GM21367 (cell line): ENCODE measurements at regions not wholly inside any gene's neighbourhood (a gene's known extent, or its start where the extent isn't known, plus 50 kb on each side); places are given as distances from the start of the nearest gene placed in this dataset.

Experiments used
- ATAC-seq: cut with Tn5 transposase; IDR thresholded peaks from one replicate; pipeline ENCODE4 v1.9.1; 2021; ENCODE audit not compliant: unreplicated experiment

GRCh38 chr14:42078345-42078744 lies 471.7 kb downstream of the LRFN5 start:
- no peak for ATAC-seq

- ATAC-seq, result no peak
These were observed 463.4 kb downstream of the LRFN5 start for GRCh38 chr14:42070031-42070430.

GRCh38 chr14:42057111-42057510 lies 450.4 kb downstream of the LRFN5 start:
- no peak for ATAC-seq

- no peak for ATAC-seq
These were observed 440.9 kb downstream of the LRFN5 start for GRCh38 chr14:42047421-42048055.

GRCh38 chr14:42045383-42045782 lies 438.7 kb downstream of the LRFN5 start:
- no peak for ATAC-seq

GRCh38 chr14:42028607-42029006 lies 421.9 kb downstream of the LRFN5 start:
- ATAC-seq, result no peak

- no peak for ATAC-seq
These were observed 420.6 kb downstream of the LRFN5 start for GRCh38 chr14:42027271-42027670.

- ATAC-seq, result no peak
These were observed 416.8 kb downstream of the LRFN5 start for GRCh38 chr14:42023452-42023851.

GRCh38 chr14:42014301-42014700 lies 407.6 kb downstream of the LRFN5 start:
- ATAC-seq, result no peak

- no peak for ATAC-seq
These were observed 406.9 kb downstream of the LRFN5 start for GRCh38 chr14:42013559-42013958.

- no peak for ATAC-seq
These were observed 406.5 kb downstream of the LRFN5 start for GRCh38 chr14:42013153-42013552.

- no peak for ATAC-seq
These were observed 404.5 kb downstream of the LRFN5 start for GRCh38 chr14:42011221-42011620.

- no peak for ATAC-seq
These were observed 397.6 kb downstream of the LRFN5 start for GRCh38 chr14:42004321-42004720.

GRCh38 chr14:42002141-42002540 lies 395.5 kb downstream of the LRFN5 start:
- no peak for ATAC-seq

GRCh38 chr14:42001431-42001830 lies 394.8 kb downstream of the LRFN5 start:
- no peak for ATAC-seq

GRCh38 chr14:42000450-42000849 lies 393.8 kb downstream of the LRFN5 start:
- ATAC-seq, result no peak

- ATAC-seq, result no peak
These were observed 387.0 kb downstream of the LRFN5 start for GRCh38 chr14:41993687-41994086.

GRCh38 chr14:41986700-41987099 lies 380.0 kb downstream of the LRFN5 start:
- ATAC-seq, result no peak

- no peak for ATAC-seq
These were observed 379.5 kb downstream of the LRFN5 start for GRCh38 chr14:41986083-41986645.

GRCh38 chr14:41973178-41973577 lies 366.5 kb downstream of the LRFN5 start:
- no peak for ATAC-seq

- ATAC-seq, result no peak
These were observed 365.9 kb downstream of the LRFN5 start for GRCh38 chr14:41972531-41972930.

GRCh38 chr14:41960281-41960680 lies 353.6 kb downstream of the LRFN5 start:
- ATAC-seq, result no peak

GRCh38 chr14:41957459-41957858 lies 350.8 kb downstream of the LRFN5 start:
- no peak for ATAC-seq
